ENCODE measurements at regions not wholly inside any gene's neighbourhood (a gene's known extent, or its start where the extent isn't known, plus 50 kb on each side); places are given as distances from the start of the nearest gene placed in this dataset.
A peak's percentile ranks its signal among the peaks of the same experiment; 100 is the strongest.

DNA sequence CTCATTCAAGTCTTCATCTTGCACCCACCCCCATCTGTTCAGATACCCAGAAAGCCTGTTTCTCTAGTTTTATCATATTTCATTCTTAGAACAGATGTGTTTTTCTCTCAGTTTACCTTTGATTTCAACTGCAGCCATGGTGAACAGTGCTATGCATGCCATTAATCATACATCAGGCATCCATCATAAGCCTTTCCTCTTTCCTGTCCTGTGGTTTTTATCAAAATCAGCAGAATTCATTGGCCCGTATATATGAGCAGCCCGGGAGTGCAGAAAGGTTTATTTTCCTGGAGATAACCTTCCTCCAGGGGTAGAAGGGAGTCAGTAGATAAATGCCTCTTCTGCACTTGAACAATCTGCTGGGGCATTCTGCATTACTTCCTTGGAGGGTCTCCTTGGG lies 65.7 kb downstream of the IL21 start:
- FAIRE-seq: no peak
- no peak for TF ChIP-seq TAF1 (IDR thresholded peaks at IDR 0.05; ENCODE audit: borderline replicate concordance, low read depth, low read length)
- TF ChIP-seq POLR2AphosphoS5 (IDR thresholded peaks at IDR 0.05; ENCODE audit: low read depth, low read length): no peak
- TF ChIP-seq POLR2A (IDR thresholded peaks at IDR 0.05; ENCODE audit: low read depth, low read length): no peak
- DNase-seq (ENCODE audit: insufficient read length): no peak

- FAIRE-seq (no peak), DNase-seq (ENCODE audit: insufficient read length) (no peak)
- no peak for TF ChIP-seq TAF1 (IDR thresholded peaks at IDR 0.05; ENCODE audit: borderline replicate concordance, low read depth, low read length)
- TF ChIP-seq POLR2A (IDR thresholded peaks at IDR 0.05; ENCODE audit: low read depth, low read length): no peak
Measured at GRCh38 chr4:122553432-122553831, 67.4 kb downstream of the IL21 start.

GRCh38 chr4:122552898-122553297 lies 68.0 kb downstream of the IL21 start:
- no peak for DNase-seq (ENCODE audit: insufficient read length)
- no peak for TF ChIP-seq TAF1 (IDR thresholded peaks at IDR 0.05; ENCODE audit: borderline replicate concordance, low read depth, low read length)
- TF ChIP-seq POLR2AphosphoS5 (IDR thresholded peaks at IDR 0.05; ENCODE audit: low read depth, low read length): no peak
- TF ChIP-seq POLR2A (IDR thresholded peaks at IDR 0.05; ENCODE audit: low read depth, low read length): no peak
- FAIRE-seq: no peak

DNA sequence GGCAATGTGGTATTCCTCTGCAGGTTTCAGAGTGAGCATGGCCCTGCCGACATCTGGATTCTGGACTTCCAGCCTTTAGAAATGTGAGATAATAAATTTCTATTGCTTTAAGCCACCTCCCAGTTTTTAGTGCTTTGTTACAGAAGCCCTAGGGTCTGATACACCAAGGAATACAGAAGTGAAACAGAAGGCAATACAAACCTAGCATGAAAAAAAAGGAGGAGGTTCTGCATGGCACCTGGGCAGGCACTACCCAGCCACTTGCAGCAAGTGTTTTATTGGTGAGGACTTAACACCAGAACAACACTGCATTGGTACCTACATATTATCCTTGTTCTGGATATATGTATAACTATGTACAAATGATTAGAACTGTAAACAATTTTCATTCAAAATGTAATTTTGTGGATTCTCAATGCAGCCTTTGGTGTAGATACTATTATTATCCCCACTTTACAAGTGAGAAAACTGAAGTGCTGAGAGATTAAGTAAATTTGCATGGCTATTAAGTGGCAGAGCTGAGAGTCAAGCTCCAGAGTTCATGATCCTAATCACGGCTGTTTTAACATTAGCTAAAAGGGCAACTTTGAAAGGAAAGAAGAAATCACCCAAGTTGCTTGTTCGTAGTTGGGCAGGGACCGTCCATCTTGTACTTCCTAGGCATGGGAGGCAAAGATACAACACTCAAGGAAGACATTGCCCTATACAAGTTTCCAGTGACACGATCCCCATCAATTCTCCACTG lies 71.8 kb downstream of the IL21 start:
- no peak for FAIRE-seq
- DNase-seq (ENCODE audit: insufficient read length): no peak
- TF ChIP-seq TAF1 (IDR thresholded peaks at IDR 0.05; ENCODE audit: borderline replicate concordance, low read depth, low read length): no peak
- TF ChIP-seq POLR2AphosphoS5 (IDR thresholded peaks at IDR 0.05; ENCODE audit: low read depth, low read length): no peak
- TF ChIP-seq POLR2A (IDR thresholded peaks at IDR 0.05; ENCODE audit: low read depth, low read length): no peak

GRCh38 chr4:122548452-122548851 lies 72.4 kb downstream of the IL21 start:
- FAIRE-seq (no peak), DNase-seq (ENCODE audit: insufficient read length) (no peak)
- TF ChIP-seq POLR2AphosphoS5 (IDR thresholded peaks at IDR 0.05; ENCODE audit: low read depth, low read length) (no peak), POLR2A (IDR thresholded peaks at IDR 0.05; ENCODE audit: low read depth, low read length) (no peak), TAF1 (IDR thresholded peaks at IDR 0.05; ENCODE audit: borderline replicate concordance, low read depth, low read length) (no peak)

- DNase-seq (ENCODE audit: insufficient read length) (no peak), FAIRE-seq (peak; percentile 62)
- TF ChIP-seq TAF1 (IDR thresholded peaks at IDR 0.05; ENCODE audit: borderline replicate concordance, low read depth, low read length): no peak
- TF ChIP-seq POLR2AphosphoS5 (IDR thresholded peaks at IDR 0.05; ENCODE audit: low read depth, low read length): no peak; the same call in 1 of the 2 replicates
Measured at GRCh38 chr4:122542411-122543236, 78.2 kb downstream of the IL21 start.

- FAIRE-seq (peak; percentile 36), DNase-seq (ENCODE audit: insufficient read length) (no peak)
- TF ChIP-seq POLR2AphosphoS5 (IDR thresholded peaks at IDR 0.05; ENCODE audit: low read depth, low read length) (no peak), TAF1 (IDR thresholded peaks at IDR 0.05; ENCODE audit: borderline replicate concordance, low read depth, low read length) (no peak), POLR2A (IDR thresholded peaks at IDR 0.05; ENCODE audit: low read depth, low read length) (no peak)
Measured at GRCh38 chr4:122541996-122542395, 78.9 kb downstream of the IL21 start.

- peak; percentile 63 for FAIRE-seq
- no peak for TF ChIP-seq POLR2AphosphoS5 (IDR thresholded peaks at IDR 0.05; ENCODE audit: low read depth, low read length)
- TF ChIP-seq TAF1 (IDR thresholded peaks at IDR 0.05; ENCODE audit: borderline replicate concordance, low read depth, low read length): no peak
- TF ChIP-seq POLR2A (IDR thresholded peaks at IDR 0.05; ENCODE audit: low read depth, low read length): no peak
- DNase-seq (ENCODE audit: insufficient read length): no peak
Measured at GRCh38 chr4:122540838-122541237, 80.0 kb downstream of the IL21 start.

DNA sequence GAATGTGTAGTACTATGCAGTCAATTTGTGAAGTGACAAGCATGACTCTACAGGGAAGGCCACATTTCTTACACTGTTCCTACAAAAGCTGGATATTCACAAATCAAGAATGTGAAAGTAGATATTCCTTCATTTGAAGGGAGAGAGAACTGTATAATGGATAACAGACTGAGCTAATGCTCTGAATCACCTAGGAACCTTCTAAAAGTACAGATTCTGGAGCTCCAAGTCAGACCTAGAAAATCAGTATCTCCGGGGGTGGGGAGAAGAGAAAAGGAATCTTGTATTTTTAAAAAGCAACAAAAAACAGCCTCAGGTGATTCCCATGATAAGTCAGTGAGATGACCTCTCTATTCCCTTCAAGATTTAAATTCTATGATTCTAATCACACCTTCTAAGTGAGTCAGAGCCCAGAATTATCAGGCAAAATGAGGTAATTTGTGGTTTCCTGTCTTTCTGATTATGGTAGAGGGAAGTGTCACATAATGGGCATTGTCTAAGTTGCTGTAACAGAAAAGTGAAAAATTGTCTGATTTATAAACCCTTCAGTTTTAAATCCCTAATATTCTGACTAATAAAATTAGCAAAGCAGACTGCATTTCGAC lies 80.9 kb downstream of the IL21 start:
- TF ChIP-seq POLR2A (IDR thresholded peaks at IDR 0.05; ENCODE audit: low read depth, low read length): no peak
- no peak for TF ChIP-seq POLR2AphosphoS5 (IDR thresholded peaks at IDR 0.05; ENCODE audit: low read depth, low read length)
- TF ChIP-seq TAF1 (IDR thresholded peaks at IDR 0.05; ENCODE audit: borderline replicate concordance, low read depth, low read length): no peak
- no peak for DNase-seq (ENCODE audit: insufficient read length)
- FAIRE-seq: no peak

- FAIRE-seq (no peak), DNase-seq (ENCODE audit: insufficient read length) (no peak)
Measured at GRCh38 chr4:122537388-122538135, 81.0 kb upstream of the IL2 start.

DNA sequence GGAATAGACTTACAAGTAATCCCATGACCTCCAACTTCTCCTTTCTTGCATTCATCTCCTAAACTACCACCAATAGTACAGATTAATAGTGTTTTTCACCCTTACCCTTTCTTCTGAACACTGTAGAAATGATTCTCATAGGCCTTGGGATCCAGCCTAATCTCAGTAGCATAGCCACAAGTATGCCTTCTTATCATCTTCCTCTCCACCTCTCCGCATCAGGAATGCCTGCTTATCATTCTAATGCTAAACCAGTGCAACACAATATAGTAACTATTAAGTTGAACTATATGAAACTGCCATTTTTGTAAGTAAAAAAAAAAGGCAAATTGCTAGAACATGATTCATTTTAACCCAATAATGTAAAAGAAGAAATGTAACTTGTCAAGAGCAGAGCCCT lies 79.5 kb upstream of the IL2 start:
- TF ChIP-seq POLR2A (IDR thresholded peaks at IDR 0.05; ENCODE audit: low read depth, low read length): no peak
- no peak for TF ChIP-seq TAF1 (IDR thresholded peaks at IDR 0.05; ENCODE audit: borderline replicate concordance, low read depth, low read length)
- no peak for TF ChIP-seq POLR2AphosphoS5 (IDR thresholded peaks at IDR 0.05; ENCODE audit: low read depth, low read length)
- FAIRE-seq (no peak), DNase-seq (ENCODE audit: insufficient read length) (no peak)

More at GRCh38 chr4:122537388-122538135, 81.0 kb upstream of the IL2 start:
- TF ChIP-seq POLR2AphosphoS5 (IDR thresholded peaks at IDR 0.05; ENCODE audit: low read depth, low read length): no peak
- TF ChIP-seq POLR2A (IDR thresholded peaks at IDR 0.05; ENCODE audit: low read depth, low read length): no peak
- TF ChIP-seq TAF1 (IDR thresholded peaks at IDR 0.05; ENCODE audit: borderline replicate concordance, low read depth, low read length): no peak

All from GM12892 (cell line).